OCI-LY1 (cell line): ENCODE measurements at regions not wholly inside any gene's neighbourhood (a gene's known extent, or its start where the extent isn't known, plus 50 kb on each side); places are given as distances from the start of the nearest gene placed in this dataset.

Experiments
- CTCF ChIP-seq: fragments of 200-600 bp; sonication (generic), shearing (Covaris generic); IDR thresholded peaks from 2 replicates; pipeline ENCODE4 v1.5.1; 2017; ENCODE audit warnings: mild to moderate bottlenecking, antibody characterized with exemption, low read length, moderate library complexity, mixed read lengths
- EZH2 ChIP-seq: fragments of 200-600 bp; sonication (generic), shearing (Covaris generic); IDR thresholded peaks from 2 replicates; pipeline ENCODE4 v1.8.0; 2017; ENCODE audit warnings: borderline replicate concordance, mixed run types, mild to moderate bottlenecking, antibody characterized with exemption, low read length, moderate library complexity, mixed read lengths

- TF ChIP-seq CTCF (no peak), EZH2 (no peak)
Measured at GRCh38 chr18:60248336-60249330, 123.9 kb downstream of the MC4R start.
